ENCODE measurements at regions not wholly inside any gene's neighbourhood (a gene's known extent, or its start where the extent isn't known, plus 50 kb on each side); places are given as distances from the start of the nearest gene placed in this dataset.

DNA sequence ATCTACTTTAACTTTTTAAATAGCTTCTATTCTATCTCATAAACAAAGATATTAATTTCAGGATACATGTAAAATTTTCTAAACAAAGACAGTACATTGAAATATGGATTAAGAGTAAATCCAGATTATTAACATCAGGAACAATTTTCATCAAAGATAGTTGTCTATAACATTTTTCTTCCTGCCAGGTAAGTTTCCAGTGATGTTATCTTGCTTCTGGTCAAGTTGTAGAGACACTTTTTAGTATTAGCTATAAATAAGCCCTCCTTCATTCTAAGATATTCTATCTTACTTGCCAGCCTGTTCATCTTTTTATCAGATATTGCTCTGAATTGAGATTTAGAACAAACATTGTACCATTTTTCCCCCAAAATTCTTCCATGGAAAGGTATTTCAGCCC, 94.4 kb upstream of the KCTD3 start:
- H3K9me3 ChIP-seq (replicated peaks; ENCODE audit: control insufficient read depth, insufficient read depth, low read length) = no peaks in the 10 kb centered on the region
- no peak for ATAC-seq
- no peak for DNase-seq (ENCODE audit: low read depth, low spot score)
- H3K36me3 ChIP-seq (ENCODE audit: control insufficient read depth in 2 of 2, insufficient read depth in 2 of 2, low read length in 1 of 2) = no peaks in the 10 kb centered on the region
- H4K20me1 ChIP-seq (ENCODE audit: control insufficient read depth, insufficient read depth) = no peaks in the 10 kb centered on the region
- H3K79me2 ChIP-seq (ENCODE audit: control insufficient read depth, insufficient read depth, low read length) = no peaks in the 10 kb centered on the region
- no peak for TF ChIP-seq NRF1 (conservative IDR thresholded peaks at IDR 0.05; ENCODE audit: low read depth, low read length)
- TF ChIP-seq RUNX3 (IDR thresholded peaks at IDR 0.05; ENCODE audit: low read length) = no peak
- no peak for TF ChIP-seq ZZZ3 (IDR thresholded peaks at IDR 0.05; ENCODE audit: control insufficient read depth, insufficient read length, low read depth)
- TF ChIP-seq JUNB (IDR thresholded peaks at IDR 0.05) = no peak
- no peak for TF ChIP-seq TBL1XR1 (IDR thresholded peaks at IDR 0.05; ENCODE audit: low read depth, low read length)
- no peak for TF ChIP-seq SUZ12 (IDR thresholded peaks at IDR 0.05; ENCODE audit: unreplicated experiment)
- no peak for TF ChIP-seq CBX3 (IDR thresholded peaks at IDR 0.05; ENCODE audit: borderline replicate concordance, low read depth)
- TF ChIP-seq, protein P1, sequence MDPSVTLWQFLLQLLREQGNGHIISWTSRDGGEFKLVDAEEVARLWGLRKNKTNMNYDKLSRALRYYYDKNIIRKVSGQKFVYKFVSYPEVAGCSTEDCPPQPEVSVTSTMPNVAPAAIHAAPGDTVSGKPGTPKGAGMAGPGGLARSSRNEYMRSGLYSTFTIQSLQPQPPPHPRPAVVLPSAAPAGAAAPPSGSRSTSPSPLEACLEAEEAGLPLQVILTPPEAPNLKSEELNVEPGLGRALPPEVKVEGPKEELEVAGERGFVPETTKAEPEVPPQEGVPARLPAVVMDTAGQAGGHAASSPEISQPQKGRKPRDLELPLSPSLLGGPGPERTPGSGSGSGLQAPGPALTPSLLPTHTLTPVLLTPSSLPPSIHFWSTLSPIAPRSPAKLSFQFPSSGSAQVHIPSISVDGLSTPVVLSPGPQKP (IDR thresholded peaks at IDR 0.05; ENCODE audit: low read depth, low read length) = no peak
- TF ChIP-seq, protein P2, sequence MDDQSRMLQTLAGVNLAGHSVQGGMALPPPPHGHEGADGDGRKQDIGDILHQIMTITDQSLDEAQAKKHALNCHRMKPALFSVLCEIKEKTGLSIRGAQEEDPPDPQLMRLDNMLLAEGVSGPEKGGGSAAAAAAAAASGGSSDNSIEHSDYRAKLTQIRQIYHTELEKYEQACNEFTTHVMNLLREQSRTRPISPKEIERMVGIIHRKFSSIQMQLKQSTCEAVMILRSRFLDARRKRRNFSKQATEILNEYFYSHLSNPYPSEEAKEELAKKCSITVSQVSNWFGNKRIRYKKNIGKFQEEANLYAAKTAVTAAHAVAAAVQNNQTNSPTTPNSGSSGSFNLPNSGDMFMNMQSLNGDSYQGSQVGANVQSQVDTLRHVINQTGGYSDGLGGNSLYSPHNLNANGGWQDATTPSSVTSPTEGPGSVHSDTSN (IDR thresholded peaks at IDR 0.05; ENCODE audit: insufficient replicate concordance, low read depth, low read length) = no peak
- TF ChIP-seq EGR1 (IDR thresholded peaks at IDR 0.05; ENCODE audit: borderline replicate concordance in 1 of 2, low read depth in 2 of 2, low read length in 2 of 2) = no peak
- TF ChIP-seq TCF3 (IDR thresholded peaks at IDR 0.05; ENCODE audit: borderline replicate concordance, insufficient read depth, low read depth, low read length) = no peak
- no peak for TF ChIP-seq SIN3A (IDR thresholded peaks at IDR 0.05; ENCODE audit: low read depth, low read length)
- H3K4me2 ChIP-seq (ENCODE audit: control insufficient read depth, insufficient read depth) = no peak overlapping the region
- no peaks in the 10 kb centered on the region for H3K27me3 ChIP-seq (replicated peaks in 1 of 2; ENCODE audit: control insufficient read depth in 2 of 2, insufficient read depth in 2 of 2, low read length in 1 of 2)
- H3K4me1 ChIP-seq (ENCODE audit: control insufficient read depth, insufficient read depth, low read length) = no peaks in the 10 kb centered on the region
- in situ Hi-C loops (cut with MboI) = no loop called here
- POLR2A ChIA-PET = no interaction called here
- no peak for FAIRE-seq
- RAD21 ChIA-PET (ENCODE audit: unreplicated experiment) = no interaction called here
- no peak overlapping the region for H3K4me3 ChIP-seq
- H3K27ac ChIP-seq (ENCODE audit: control insufficient read depth, insufficient read depth) = no peak overlapping the region
- CTCF ChIA-PET = no interaction called here
- SMC1A ChIA-PET (ENCODE audit: uncharacterized antibody, unreplicated experiment) = no interaction called here
- no peak overlapping the region for H3K9ac ChIP-seq (ENCODE audit: control insufficient read depth, insufficient read depth, low read length)
- intact Hi-C loops (cut with micrococcal nuclease; ENCODE audit: unreplicated experiment) = no loop called here
- no peak overlapping the region for H2AFZ ChIP-seq (ENCODE audit: control insufficient read depth, low read depth, low read length)
- BruUV-seq (replicated peaks) = no TSS peak
